ENCODE measurements at regions not wholly inside any gene's neighbourhood (a gene's known extent, or its start where the extent isn't known, plus 50 kb on each side); places are given as distances from the start of the nearest gene placed in this dataset.

DNA sequence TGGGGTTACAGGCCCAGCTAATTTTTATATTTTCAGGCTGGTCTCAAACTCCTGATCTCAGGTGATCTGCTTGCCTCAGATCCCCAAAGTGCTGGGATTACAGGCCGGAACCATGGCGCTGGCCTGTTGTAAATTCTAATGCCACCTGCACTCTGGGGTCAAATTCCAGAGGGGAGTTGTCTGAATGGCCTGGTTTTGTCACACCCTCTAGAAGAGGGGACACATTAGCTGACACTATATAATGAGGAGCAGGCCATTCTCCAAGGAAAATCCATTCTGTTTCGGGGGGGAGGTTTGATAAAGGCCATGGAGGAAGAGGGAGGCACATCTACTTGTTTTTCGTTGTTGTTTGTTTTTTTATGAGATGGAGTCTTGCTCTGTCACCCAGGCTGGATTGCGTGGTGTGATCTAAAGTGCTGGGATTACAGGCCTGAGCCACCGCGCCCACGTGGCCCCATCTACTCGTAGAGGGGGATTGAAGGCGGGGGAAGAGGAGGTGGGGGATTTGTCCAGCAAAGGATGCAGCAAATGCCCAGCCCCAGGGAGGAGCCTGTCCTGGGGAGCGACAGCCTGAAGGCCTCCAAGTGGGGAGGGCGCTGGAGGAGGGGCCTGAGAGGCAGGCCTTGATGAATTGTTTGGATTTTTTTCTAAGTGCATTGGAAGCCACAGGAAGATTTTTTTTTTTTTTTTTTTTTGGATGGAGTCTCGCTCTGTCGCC lies 78.4 kb upstream of the SLC45A1 start (continued):
- no peak; the same call in 1 of the 2 replicates for TF ChIP-seq ARID5B (CRISPR knock-in tag; IDR thresholded peaks at IDR 0.05)
- TF ChIP-seq RNF219 (CRISPR knock-in tag; IDR thresholded peaks at IDR 0.05) = no peak
- TF ChIP-seq JARID2 (CRISPR knock-in tag; IDR thresholded peaks at IDR 0.05; ENCODE audit: insufficient replicate concordance) = no peak
- no peak for TF ChIP-seq ZNF619 (CRISPR knock-in tag; IDR thresholded peaks at IDR 0.05)
- TF ChIP-seq EP300 (IDR thresholded peaks at IDR 0.05; ENCODE audit: low read depth in 2 of 2, low read length in 2 of 2) = 0 out of 4 replicates have a peak, but pooled peaks of 1 of the 2 experiments have one; percentile 29
- no peak; the same call in 1 of the 2 replicates for TF ChIP-seq EP300 (CRISPR knock-in tag; IDR thresholded peaks at IDR 0.05; ENCODE audit: borderline replicate concordance)
- TF ChIP-seq ZNF510 (CRISPR knock-in tag; IDR thresholded peaks at IDR 0.05; ENCODE audit: low read depth) = no peak; the same call in 1 of the 2 replicates
- TF ChIP-seq ZNF850 (CRISPR knock-in tag; conservative IDR thresholded peaks at IDR 0.05) = no peak
- TF ChIP-seq ZSCAN31 (CRISPR knock-in tag; IDR thresholded peaks at IDR 0.05; ENCODE audit: low read depth) = peak; percentile 70
- TF ChIP-seq TEAD3 (CRISPR knock-in tag; optimal IDR thresholded peaks at IDR 0.05; ENCODE audit: borderline replicate concordance) = peak; percentile 44
- TF ChIP-seq CBX5 (CRISPR knock-in tag; IDR thresholded peaks at IDR 0.05; ENCODE audit: borderline replicate concordance) = peak; percentile 56; the same call in 1 of the 2 replicates
- no peak for TF ChIP-seq HCFC1 (IDR thresholded peaks at IDR 0.05; ENCODE audit: low read depth, low read length)
- TF ChIP-seq HMGXB4 (CRISPR knock-in tag; IDR thresholded peaks at IDR 0.05; ENCODE audit: borderline replicate concordance in 1 of 2, low read depth in 1 of 2) = peak in 1 of 2 experiments; percentile 46; a peak in 2 of 4 replicates
- TF ChIP-seq GATAD2A (CRISPR knock-in tag; IDR thresholded peaks at IDR 0.05) = peak; percentile 67
- peak; percentile 95 for TF ChIP-seq ZFX (CRISPR knock-in tag; IDR thresholded peaks at IDR 0.05; ENCODE audit: low read depth)
- no peak for TF ChIP-seq NFE2L1 (CRISPR knock-in tag; IDR thresholded peaks at IDR 0.05; ENCODE audit: borderline replicate concordance)
- peak; percentile 50; the same call in 1 of the 2 replicates for TF ChIP-seq MNT (IDR thresholded peaks at IDR 0.05)
- peak; percentile 8; the same call in 1 of the 2 replicates for TF ChIP-seq ZNF441 (CRISPR knock-in tag; IDR thresholded peaks at IDR 0.05; ENCODE audit: borderline replicate concordance)
- TF ChIP-seq SP140L (CRISPR knock-in tag; IDR thresholded peaks at IDR 0.05; ENCODE audit: borderline replicate concordance) = 0 out of 2 replicates have a peak, but pooled peaks have one; percentile 14
- no peak for TF ChIP-seq SMAD1 (CRISPR knock-in tag; IDR thresholded peaks at IDR 0.05; ENCODE audit: borderline replicate concordance, low read depth)
